GM12878 (cell line): ENCODE measurements at regions not wholly inside any gene's neighbourhood (a gene's known extent, or its start where the extent isn't known, plus 50 kb on each side); places are given as distances from the start of the nearest gene placed in this dataset.

Experiments
- ATAC-seq: fragments of 200-7000 bp; cut with Tn5 transposase; 3 replicates; pipeline ENCODE4 v1.9.1; 2020; ENCODE audit warnings: mild to moderate bottlenecking, moderate library complexity
- BruUV-seq: library from RNA; stranded (reverse); fragments of 400-500 nt; replicated peaks from 2 replicates; lab custom pipeline; 2021; lab: Mats Ljungman, UMichigan
- CTCF ChIA-PET: fragments of 300-600 bp; sonication (Branson Sonifier 250); formaldehyde crosslinking; extraction: SDS; loops from one replicate; lab custom pipeline; 2021; ENCODE audit warnings: inconsistent platforms; lab: Yijun Ruan, JAX
- POLR2A ChIA-PET: fragments of 350-600 bp; formaldehyde crosslinking; extraction: SDS; loops from one replicate; lab custom pipeline; 2021; ENCODE audit warnings: inconsistent platforms; lab: Charles Lee
- RAD21 ChIA-PET: fragments of 300-600 bp; sonication (Branson Sonifier 250); formaldehyde crosslinking; loops from one replicate; lab custom pipeline; 2023; ENCODE audit warnings: antibody characterized with exemption; ENCODE audit not compliant: unreplicated experiment; lab: Charles Lee
- SMC1A ChIA-PET: fragments of 300-600 bp; sonication (Branson Sonifier 250); formaldehyde crosslinking; loops from one replicate; lab custom pipeline; 2023; ENCODE audit not compliant: unreplicated experiment, uncharacterized antibody; lab: Charles Lee
- DNase-seq: peaks from one replicate; pipeline ENCODE4 v3.0.0-alpha.2; 2011; ENCODE audit warnings: low read depth, low spot score
- FAIRE-seq: peaks from 3 replicates; lab custom pipeline; 2011; peaks lifted over from hg19 to GRCh38; lab: Jason Lieb, UNC
- H2AFZ ChIP-seq: 2 replicates; pipeline ENCODE4 v1.6.0; 2011; ENCODE audit warnings: low read depth, low read length, control low read depth; ENCODE audit not compliant: control insufficient read depth
- H3K27ac ChIP-seq: 2 replicates; pipeline ENCODE4 v1.5.1; 2011; ENCODE audit warnings: control low read depth; ENCODE audit not compliant: control insufficient read depth, insufficient read depth
- H3K27me3 ChIP-seq, 2 experiments: replicated peaks in 1 of 2; 2 replicates each; pipeline versions ENCODE4 v1.6.0 to v1.6.1; 2011; ENCODE audit warnings: low read length in 1 of 2; ENCODE audit not compliant: control insufficient read depth in 2 of 2, insufficient read depth in 2 of 2
- H3K36me3 ChIP-seq, 2 experiments: 2 replicates each; pipeline ENCODE4 v1.5.1; 2011; ENCODE audit warnings: low read length in 1 of 2; ENCODE audit not compliant: control insufficient read depth in 2 of 2, insufficient read depth in 2 of 2
- H3K4me1 ChIP-seq: 2 replicates; pipeline ENCODE4 v1.6.1; 2011; ENCODE audit warnings: mild to moderate bottlenecking, low read length, moderate library complexity, mixed read lengths; ENCODE audit not compliant: control insufficient read depth, insufficient read depth
- H3K4me2 ChIP-seq: 2 replicates; pipeline ENCODE4 v1.6.0; 2011; ENCODE audit warnings: control low read depth; ENCODE audit not compliant: control insufficient read depth, insufficient read depth
- H3K4me3 ChIP-seq: fragments of 200-600 bp; sonication (generic); 2 replicates; pipeline ENCODE4 v1.5.1; 2016
- H3K79me2 ChIP-seq: 2 replicates; pipeline ENCODE4 v1.6.0; 2011; ENCODE audit warnings: low read length; ENCODE audit not compliant: control insufficient read depth, insufficient read depth
- H3K9ac ChIP-seq: 2 replicates; pipeline ENCODE4 v1.8.0; 2011; ENCODE audit warnings: low read length, control low read depth, mixed read lengths; ENCODE audit not compliant: control insufficient read depth, insufficient read depth
- H3K9me3 ChIP-seq: replicated peaks from 3 replicates; pipeline ENCODE4 v1.5.1; 2011; ENCODE audit warnings: mild to moderate bottlenecking, low read length; ENCODE audit not compliant: control insufficient read depth, insufficient read depth
- H4K20me1 ChIP-seq: 2 replicates; pipeline ENCODE4 v1.6.0; 2011; ENCODE audit not compliant: control insufficient read depth, insufficient read depth
- BACH1 ChIP-seq: fragments of 450-650 bp; IDR thresholded peaks from 2 replicates; pipeline ENCODE4 v1.6.1; 2017; ENCODE audit warnings: mild to moderate bottlenecking, borderline replicate concordance
- CREM ChIP-seq: IDR thresholded peaks from 2 replicates; pipeline ENCODE4 v1.6.1; 2014; ENCODE audit warnings: antibody characterized with exemption, low read depth
- EGR1 ChIP-seq, 2 experiments: IDR thresholded peaks; 1 replicate in 1 of 2; 2 replicates in 1 of 2; pipeline ENCODE4 v1.6.1; 2011 to 2012; ENCODE audit warnings: low read depth in 2 of 2, low read length in 2 of 2, borderline replicate concordance in 1 of 2, mild to moderate bottlenecking in 1 of 2, moderate library complexity in 1 of 2
- EP300 ChIP-seq, 2 experiments: fragments of 150-350 bp in 1 of 2; IDR thresholded peaks; 2 replicates each; pipeline ENCODE4 v1.6.1; 2011 to 2012; ENCODE audit warnings: low read depth in 2 of 2, low read length in 2 of 2, borderline replicate concordance in 1 of 2, improper control_type of control experiment in 1 of 2, inconsistent platforms in 1 of 2; ENCODE audit not compliant: control insufficient read depth in 1 of 2
- NFYB ChIP-seq: IDR thresholded peaks from 2 replicates; pipeline ENCODE4 v1.6.1; 2011; ENCODE audit warnings: low read depth, mild to moderate bottlenecking, low read length, improper control_type of control experiment, moderate library complexity; ENCODE audit not compliant: insufficient read depth
- POU2F2 ChIP-seq: IDR thresholded peaks from 3 replicates; pipeline ENCODE4 v1.6.1; 2011; ENCODE audit warnings: low read depth, mild to moderate bottlenecking, low read length, borderline replicate concordance
- RFX5 ChIP-seq: IDR thresholded peaks from 2 replicates; pipeline ENCODE4 v1.6.1; 2011; ENCODE audit warnings: low read depth, low read length, improper control_type of control experiment
- SP1 ChIP-seq: IDR thresholded peaks from one replicate; pipeline ENCODE4 v1.6.1; 2011; ENCODE audit warnings: low read depth, low read length
- SPI1 ChIP-seq: IDR thresholded peaks from 2 replicates; pipeline ENCODE4 v1.6.1; 2011; ENCODE audit warnings: low read depth, mild to moderate bottlenecking, low read length, moderate library complexity, borderline replicate concordance; ENCODE audit not compliant: insufficient read depth
- STAT3 ChIP-seq: IDR thresholded peaks from 2 replicates; pipeline ENCODE4 v1.6.1; 2011; ENCODE audit warnings: low read depth, low read length, improper control_type of control experiment
- WGBS: methylation state at CpG from one replicate; pipeline ENCODE4 v1.1.6; 2016; ENCODE audit warnings: low lambda C conversion rate; ENCODE audit not compliant: insufficient replicate concordance, insufficient coverage; ENCODE audit errors: missing lambda C conversion rate; 5-methylcytosine and 5-hydroxymethylcytosine counted together
- in situ Hi-C: fragments of 300-500 bp; cut with MboI; formaldehyde crosslinking; loops from 9 replicates; pipeline ENCODE4 v1.14.3; 2018; ENCODE audit warnings: mixed read lengths
- intact Hi-C: fragments of 100-400 bp; cut with micrococcal nuclease; formaldehyde crosslinking; loops from one replicate; pipeline ENCODE4 v1.14.2; 2022; ENCODE audit not compliant: unreplicated experiment
- TF ChIP-seq, protein P1 (sequence below): IDR thresholded peaks from 2 replicates; pipeline ENCODE4 v1.6.1; 2011; ENCODE audit warnings: borderline replicate concordance, low read depth, mild to moderate bottlenecking, moderate library complexity, low read length; ENCODE audit not compliant: insufficient read depth, poor library complexity, severe bottlenecking

DNA sequence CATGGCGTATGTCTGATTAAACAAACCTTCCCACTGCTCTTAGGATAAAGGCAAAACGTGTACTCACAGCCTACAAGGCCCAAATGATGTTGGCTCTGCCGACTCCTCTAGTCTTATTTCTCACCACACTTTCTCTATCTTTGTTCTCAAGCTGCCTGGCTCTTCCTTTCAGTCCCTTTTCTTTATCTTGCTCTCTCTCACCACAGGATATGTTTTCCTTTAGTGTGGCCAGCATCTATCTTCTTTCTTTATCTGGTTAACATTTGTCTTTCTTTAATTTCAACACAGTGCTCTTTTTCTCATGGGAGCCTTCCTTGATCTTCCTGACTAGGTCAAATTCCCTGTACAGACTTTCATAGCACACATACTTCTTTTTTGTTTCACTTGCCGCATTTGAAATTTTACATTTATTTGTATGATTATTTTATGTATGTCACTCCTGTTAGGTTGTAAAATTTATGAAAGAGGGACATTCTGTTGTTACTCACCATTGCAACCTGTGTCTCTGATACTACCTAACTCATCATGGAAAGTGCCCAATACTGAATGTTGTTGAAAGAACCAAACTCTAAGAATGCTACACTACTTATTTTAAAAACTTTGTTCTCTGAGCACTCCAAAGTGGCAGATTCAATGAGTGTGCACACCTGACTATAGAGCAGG lies 328.9 kb upstream of the CBLB start:
- Histone ChIP-seq H2AFZ (no peak overlapping the region), H3K27me3 (no peaks in the 10 kb centered on the region), H3K79me2 (no peaks in the 10 kb centered on the region), H3K9me3 (no peaks in the 10 kb centered on the region; the same call in none of the 3 replicates), H3K27ac (no peak overlapping the region), H3K4me3 (no peak overlapping the region), H3K4me2 (no peak overlapping the region), H4K20me1 (no peaks in the 10 kb centered on the region), H3K9ac (no peak overlapping the region), H3K36me3 (no peaks in the 10 kb centered on the region), H3K4me1 (no peaks in the 10 kb centered on the region)
- ChIA-PET POLR2A (no interaction called here), CTCF (no interaction called here), SMC1A (interaction anchor here (1.3 to 1.4 kb wide), 2 partner anchors 10 to 12 kb away, joined by 3 read pairs; no protein-coding TSS in a partner anchor), RAD21 (no interaction called here)
- DNase-seq (no peak), ATAC-seq (no peak), FAIRE-seq (no peak)
- in situ Hi-C loops, result no loop called here
- no TSS peak for BruUV-seq
- intact Hi-C loops, result no loop called here
- TF ChIP-seq, protein P1, sequence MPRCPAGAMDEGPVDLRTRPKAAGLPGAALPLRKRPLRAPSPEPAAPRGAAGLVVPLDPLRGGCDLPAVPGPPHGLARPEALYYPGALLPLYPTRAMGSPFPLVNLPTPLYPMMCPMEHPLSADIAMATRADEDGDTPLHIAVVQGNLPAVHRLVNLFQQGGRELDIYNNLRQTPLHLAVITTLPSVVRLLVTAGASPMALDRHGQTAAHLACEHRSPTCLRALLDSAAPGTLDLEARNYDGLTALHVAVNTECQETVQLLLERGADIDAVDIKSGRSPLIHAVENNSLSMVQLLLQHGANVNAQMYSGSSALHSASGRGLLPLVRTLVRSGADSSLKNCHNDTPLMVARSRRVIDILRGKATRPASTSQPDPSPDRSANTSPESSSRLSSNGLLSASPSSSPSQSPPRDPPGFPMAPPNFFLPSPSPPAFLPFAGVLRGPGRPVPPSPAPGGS, result no peak
- WGBS, result 81% methylated on average over 4 of the region's 4 CpGs

DNA sequence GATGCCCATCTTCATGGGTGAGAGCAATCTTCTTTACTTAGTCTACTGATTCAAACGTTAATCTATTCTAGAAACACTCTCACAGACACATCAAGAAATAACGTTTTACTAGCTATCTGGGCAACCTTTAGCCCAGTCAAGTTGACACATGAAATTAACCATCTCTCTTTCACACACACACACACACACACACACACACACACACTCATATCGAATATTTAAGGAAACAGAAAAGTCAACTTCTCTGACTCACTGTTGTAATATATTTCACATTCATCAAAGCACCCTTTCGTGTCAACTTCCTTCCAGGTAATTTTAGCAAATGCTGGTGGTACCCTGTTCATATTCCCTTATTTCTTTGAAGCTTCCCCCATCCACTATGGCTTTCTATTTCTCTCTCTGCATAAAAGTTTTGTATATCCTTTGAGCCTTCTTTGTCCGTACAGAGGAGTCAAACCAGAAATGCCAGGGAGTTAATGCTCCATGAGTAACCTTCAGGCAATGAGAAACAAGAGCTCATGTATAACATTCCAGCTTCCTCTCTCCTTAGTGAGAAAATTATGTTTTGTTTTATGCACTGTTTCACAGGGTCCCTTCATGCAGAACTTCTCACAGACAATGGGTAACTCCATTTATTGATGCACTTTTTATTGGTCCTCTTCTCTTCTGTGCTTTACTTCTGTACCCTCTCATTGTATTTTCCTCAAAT lies 335.5 kb upstream of the CBLB start:
- in situ Hi-C loops, result no loop called here
- Histone ChIP-seq H3K27ac (no peak overlapping the region), H4K20me1 (no peaks in the 10 kb centered on the region), H3K4me3 (no peak overlapping the region), H3K9ac (no peak overlapping the region), H3K4me1 (peaks cover 4% of the 10 kb centered on the region), H3K36me3 (peaks cover 0 to 3% of the 10 kb centered on the region in 2 experiments; a peak in 1 of 4 replicates), H3K9me3 (peaks cover 6% of the 10 kb centered on the region), H3K79me2 (no peaks in the 10 kb centered on the region), H3K27me3 (no peaks in the 10 kb centered on the region), H2AFZ (no peak overlapping the region), H3K4me2 (no peak overlapping the region)
- DNase-seq (no peak), ATAC-seq (no peak), FAIRE-seq (no peak)
- SMC1A ChIA-PET, result interaction anchor here (0.9 to 1.5 kb wide), 6 partner anchors 8 to 97 kb away, joined by 3 to 4 read pairs (median 3); no protein-coding TSS in a partner anchor
- RAD21 ChIA-PET, result interaction anchor here (1.2 kb wide), 1 partner anchor 20 kb away, joined by 3 read pairs; no protein-coding TSS in a partner anchor
- CTCF ChIA-PET, result interaction anchor here (0.9 kb wide), 1 partner anchor 34 kb away, joined by 3 read pairs; no protein-coding TSS in a partner anchor
- 84% methylated on average over 5 of the region's 5 CpGs for WGBS
- TSS peak; percentile 38 for BruUV-seq
- POLR2A ChIA-PET, result no interaction called here
- intact Hi-C loops, result no loop called here
- TF ChIP-seq POU2F2, result no peak
- TF ChIP-seq EGR1 (IDR thresholded peaks at IDR 0.05; ENCODE audit: borderline replicate concordance in 1 of 2, low read depth in 2 of 2, low read length in 2 of 2), result no peak
- no peak for TF ChIP-seq STAT3
- TF ChIP-seq RFX5, result no peak
- TF ChIP-seq, protein P1, result no peak
- no peak for TF ChIP-seq CREM
- no peak for TF ChIP-seq EP300 (IDR thresholded peaks at IDR 0.05; ENCODE audit: borderline replicate concordance in 1 of 2, control insufficient read depth in 1 of 2, low read depth in 2 of 2, low read length in 2 of 2)
- TF ChIP-seq SPI1, result no peak
- no peak for TF ChIP-seq BACH1
- TF ChIP-seq NFYB, result no peak
- TF ChIP-seq SP1, result no peak
